HUES48 (cell line): ENCODE measurements at regions not wholly inside any gene's neighbourhood (a gene's known extent, or its start where the extent isn't known, plus 50 kb on each side); places are given as distances from the start of the nearest gene placed in this dataset.

Experiments used
- H3K27ac ChIP-seq: one replicate; pipeline ENCODE4 v1.7.0; 2013; ENCODE audit warnings: low read depth, low read length, inconsistent platforms
- H3K27me3 ChIP-seq: 2 replicates; pipeline ENCODE4 v1.6.1; 2013; ENCODE audit warnings: mild to moderate bottlenecking, low read length; ENCODE audit not compliant: control insufficient read depth, insufficient read depth
- H3K36me3 ChIP-seq: 2 replicates; pipeline ENCODE4 v1.6.1; 2013; ENCODE audit warnings: low read length; ENCODE audit not compliant: control insufficient read depth, insufficient read depth
- H3K4me1 ChIP-seq: 2 replicates; pipeline ENCODE4 v1.6.1; 2013; ENCODE audit warnings: mild to moderate bottlenecking, low read length; ENCODE audit not compliant: control insufficient read depth, insufficient read depth
- H3K4me3 ChIP-seq: 2 replicates; pipeline ENCODE4 v1.5.1; 2013; ENCODE audit warnings: mild to moderate bottlenecking, low read depth, low read length
- H3K9ac ChIP-seq: 2 replicates; pipeline ENCODE4 v1.6.1; 2013; ENCODE audit warnings: mild to moderate bottlenecking, low read depth, low read length, moderate library complexity
- H3K9me3 ChIP-seq: 2 replicates; pipeline ENCODE4 v1.6.1; 2013; ENCODE audit warnings: low read length; ENCODE audit not compliant: control insufficient read depth, insufficient read depth

DNA sequence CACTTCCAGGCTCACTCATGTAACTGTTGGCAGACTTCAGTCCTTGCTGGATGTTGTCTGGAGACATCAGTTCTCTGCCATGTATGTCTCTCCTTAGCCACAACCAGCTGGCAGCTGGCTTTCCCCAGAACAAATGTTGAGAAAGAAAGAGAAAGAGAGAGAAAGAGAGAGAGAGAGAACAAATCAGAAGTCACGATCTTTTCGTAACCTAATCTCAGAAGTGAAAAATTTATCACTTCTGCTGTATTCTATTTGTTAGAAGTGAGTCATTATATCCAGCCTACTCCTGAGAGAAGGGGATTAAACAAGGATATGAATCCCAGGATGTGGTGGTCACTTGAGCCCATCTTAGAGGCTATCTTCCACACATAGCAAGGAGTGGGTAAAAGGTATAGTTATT is 101.2 kb downstream of the BTG1 start:
- Histone ChIP-seq H3K9ac (no peak overlapping the region), H3K4me1 (no peaks in the 10 kb centered on the region), H3K27ac (no peak overlapping the region), H3K36me3 (no peaks in the 10 kb centered on the region), H3K4me3 (no peak overlapping the region), H3K9me3 (no peaks in the 10 kb centered on the region), H3K27me3 (no peaks in the 10 kb centered on the region)

DNA sequence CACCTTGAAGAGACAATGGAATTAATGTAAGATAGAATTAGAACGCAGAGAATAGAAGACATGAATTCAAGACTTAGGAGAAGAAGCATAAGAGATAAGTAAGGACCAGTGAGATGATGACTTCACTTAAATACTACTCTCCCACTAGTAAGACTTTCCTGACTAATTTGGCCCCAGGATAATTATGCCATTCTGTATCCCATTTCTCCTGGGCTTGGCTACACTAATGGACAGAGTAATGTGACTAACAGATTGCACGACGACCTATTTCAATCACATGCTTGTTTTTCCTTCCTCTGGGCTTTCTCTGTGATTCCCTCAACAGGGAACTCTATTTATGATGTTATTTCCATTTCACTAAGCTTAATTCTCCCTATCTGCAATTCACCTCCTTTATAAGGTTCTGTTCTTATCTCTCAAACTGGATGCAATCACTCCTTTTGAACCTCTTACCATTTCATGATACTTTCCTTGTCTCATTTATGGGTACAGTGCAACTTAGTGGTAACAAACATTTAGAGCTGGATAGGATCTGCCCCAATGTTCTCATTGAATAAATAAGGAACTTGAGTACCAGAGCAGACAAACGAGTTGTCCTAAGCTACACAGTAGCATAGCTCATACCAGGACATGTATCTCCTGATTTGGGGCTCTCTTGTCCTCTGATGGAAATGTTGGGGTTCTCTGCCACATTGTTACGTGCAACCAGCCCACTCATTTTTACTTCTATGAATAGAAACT is 102.7 kb downstream of the BTG1 start:
- H3K4me1 ChIP-seq, result peaks cover 12% of the 10 kb centered on the region
- H3K9ac ChIP-seq, result no peak overlapping the region
- no peak overlapping the region for H3K27ac ChIP-seq
- no peaks in the 10 kb centered on the region for H3K36me3 ChIP-seq
- no peak overlapping the region for H3K4me3 ChIP-seq
- H3K27me3 ChIP-seq, result no peaks in the 10 kb centered on the region
- no peaks in the 10 kb centered on the region for H3K9me3 ChIP-seq

- Histone ChIP-seq H3K4me1 (peaks cover 12% of the 10 kb centered on the region), H3K36me3 (no peaks in the 10 kb centered on the region), H3K4me3 (no peak overlapping the region), H3K27ac (no peak overlapping the region), H3K9me3 (no peaks in the 10 kb centered on the region), H3K27me3 (no peaks in the 10 kb centered on the region), H3K9ac (no peak overlapping the region)
Observed at GRCh38 chr12:92041742-92042141, 103.9 kb downstream of the BTG1 start.

- no peaks in the 10 kb centered on the region for H3K36me3 ChIP-seq
- H3K4me1 ChIP-seq, result peaks cover 24% of the 10 kb centered on the region
- no peak overlapping the region for H3K9ac ChIP-seq
- no peaks in the 10 kb centered on the region for H3K9me3 ChIP-seq
- H3K4me3 ChIP-seq, result no peak overlapping the region
- H3K27ac ChIP-seq, result no peak overlapping the region
- no peaks in the 10 kb centered on the region for H3K27me3 ChIP-seq
Observed at GRCh38 chr12:92039046-92039445, 106.6 kb downstream of the BTG1 start.

DNA sequence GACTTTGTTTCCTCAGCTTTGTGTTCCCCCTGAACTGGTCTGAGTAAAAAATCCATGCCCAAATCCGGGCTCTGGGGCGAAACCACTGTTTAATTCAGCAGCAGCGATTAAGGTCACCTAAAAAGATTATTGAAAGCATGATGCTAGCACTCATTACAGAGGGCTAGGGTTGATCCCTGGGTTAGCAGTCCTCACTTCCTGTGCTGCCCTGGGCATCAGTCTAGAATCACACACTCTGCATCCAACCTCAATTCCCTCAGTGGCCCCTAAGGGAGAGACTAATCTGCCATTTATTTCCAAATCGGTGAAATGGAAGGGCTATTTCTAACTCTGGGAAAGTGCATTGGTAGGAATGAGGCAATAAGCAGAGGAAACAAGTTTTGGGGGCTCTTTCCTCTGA is 107.2 kb downstream of the BTG1 start:
- Histone ChIP-seq H3K4me1 (peaks cover 24% of the 10 kb centered on the region), H3K4me3 (no peak overlapping the region), H3K27ac (no peak overlapping the region), H3K27me3 (no peaks in the 10 kb centered on the region), H3K36me3 (no peaks in the 10 kb centered on the region), H3K9me3 (no peaks in the 10 kb centered on the region), H3K9ac (no peak overlapping the region)

DNA sequence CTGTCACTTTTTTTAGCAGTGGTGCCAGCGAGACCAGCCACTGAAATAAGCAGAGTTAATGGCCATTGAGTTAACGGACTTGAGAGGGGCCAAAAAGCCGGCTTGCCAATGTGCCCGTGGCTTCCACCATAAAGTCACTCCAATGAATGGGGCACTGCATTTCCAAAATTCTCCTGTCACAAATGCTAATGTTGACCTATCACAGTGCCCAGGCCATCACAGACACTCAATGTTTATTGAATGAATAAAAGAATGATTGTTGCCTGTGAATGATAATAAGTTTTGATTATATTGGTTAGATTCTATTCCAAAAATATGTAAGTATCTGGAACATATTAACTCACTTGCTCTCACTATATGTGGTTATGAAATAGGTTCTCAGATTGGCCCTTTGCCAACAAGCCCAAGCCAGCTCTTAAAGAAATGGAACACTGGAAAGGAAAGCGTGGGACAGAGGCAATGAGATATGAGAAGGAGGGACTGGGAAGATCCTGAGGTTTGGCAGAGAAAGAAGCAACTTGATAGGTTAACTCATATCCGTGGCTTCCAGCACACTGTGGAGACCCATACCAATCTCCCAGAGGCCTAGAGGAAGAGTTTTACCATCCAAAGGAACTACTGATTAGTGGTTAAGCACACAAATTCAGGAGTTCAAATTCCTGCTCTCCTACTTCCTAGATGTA is 108.7 kb downstream of the BTG1 start:
- Histone ChIP-seq H3K9ac (no peak overlapping the region), H3K27ac (no peak overlapping the region), H3K9me3 (no peaks in the 10 kb centered on the region), H3K27me3 (no peaks in the 10 kb centered on the region), H3K4me1 (peaks cover 24% of the 10 kb centered on the region), H3K4me3 (no peak overlapping the region), H3K36me3 (no peaks in the 10 kb centered on the region)

- Histone ChIP-seq H3K4me3 (no peak overlapping the region), H3K9me3 (no peaks in the 10 kb centered on the region), H3K27ac (no peak overlapping the region), H3K4me1 (peaks cover 24% of the 10 kb centered on the region), H3K27me3 (no peaks in the 10 kb centered on the region), H3K36me3 (no peaks in the 10 kb centered on the region), H3K9ac (no peak overlapping the region)
Observed at GRCh38 chr12:92036061-92036620, 109.5 kb downstream of the BTG1 start.

- H3K9ac ChIP-seq, result no peak overlapping the region
- H3K4me3 ChIP-seq, result no peak overlapping the region
- H3K36me3 ChIP-seq, result no peaks in the 10 kb centered on the region
- H3K9me3 ChIP-seq, result no peaks in the 10 kb centered on the region
- H3K27ac ChIP-seq, result no peak overlapping the region
- peaks cover 24% of the 10 kb centered on the region for H3K4me1 ChIP-seq
- H3K27me3 ChIP-seq, result no peaks in the 10 kb centered on the region
Observed at GRCh38 chr12:92035477-92035876, 110.2 kb downstream of the BTG1 start.

DNA sequence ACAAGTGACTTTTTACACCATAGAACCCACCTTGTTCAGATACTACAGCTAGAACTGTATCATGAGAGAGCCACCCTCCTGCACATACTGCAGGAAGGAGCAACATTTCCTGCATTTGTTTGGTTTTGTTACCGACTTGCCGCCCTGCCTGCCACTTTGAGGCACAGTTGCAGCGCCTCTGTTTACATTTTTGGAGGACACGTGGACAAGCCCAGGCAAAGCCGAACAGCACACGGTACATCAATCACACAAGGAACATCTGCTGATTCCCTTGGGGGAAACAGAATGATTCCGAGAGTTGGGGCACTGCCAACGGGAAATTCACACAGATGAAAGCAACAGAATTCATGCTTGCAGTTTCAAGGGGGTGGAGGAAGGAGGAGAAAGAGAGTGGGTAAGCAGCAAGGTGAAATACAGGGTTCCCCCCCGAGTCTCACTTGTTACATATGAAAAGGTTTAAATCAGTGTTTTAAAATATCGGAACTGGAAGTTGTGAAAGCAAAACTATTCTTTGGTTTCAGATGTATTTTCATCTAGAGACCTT is 110.7 kb downstream of the BTG1 start:
- H3K9ac ChIP-seq, result no peak overlapping the region
- H3K27ac ChIP-seq, result no peak overlapping the region
- no peak overlapping the region for H3K4me3 ChIP-seq
- peaks cover 24% of the 10 kb centered on the region for H3K4me1 ChIP-seq
- no peaks in the 10 kb centered on the region for H3K36me3 ChIP-seq
- no peaks in the 10 kb centered on the region for H3K9me3 ChIP-seq
- no peaks in the 10 kb centered on the region for H3K27me3 ChIP-seq

DNA sequence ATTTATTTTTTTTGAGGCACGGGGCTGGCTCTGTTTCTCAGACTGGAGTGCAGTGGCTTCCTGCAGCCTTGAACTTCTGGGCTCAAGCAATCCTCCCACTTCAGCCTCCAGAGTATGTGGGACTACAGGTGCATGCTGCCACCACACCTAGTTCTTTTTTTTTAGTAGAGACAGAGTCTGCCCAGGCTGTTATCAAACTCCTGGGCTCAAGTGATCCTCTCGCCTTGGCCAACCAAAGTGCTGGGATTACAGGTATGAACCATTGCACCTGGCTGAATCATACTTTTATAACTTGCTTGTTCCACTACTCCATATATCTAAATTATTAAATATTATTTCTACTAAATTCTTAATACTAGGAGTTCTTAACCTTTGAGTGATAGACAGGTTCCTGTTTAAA is 111.6 kb downstream of the BTG1 start:
- H3K4me3 ChIP-seq, result no peak overlapping the region
- no peak overlapping the region for H3K9ac ChIP-seq
- H3K27me3 ChIP-seq, result no peaks in the 10 kb centered on the region
- no peak overlapping the region for H3K27ac ChIP-seq
- H3K9me3 ChIP-seq, result no peaks in the 10 kb centered on the region
- no peaks in the 10 kb centered on the region for H3K36me3 ChIP-seq
- H3K4me1 ChIP-seq, result peaks cover 22% of the 10 kb centered on the region

GRCh38 chr12:92032965-92033364 is 112.7 kb downstream of the BTG1 start:
- no peak overlapping the region for H3K27ac ChIP-seq
- H3K27me3 ChIP-seq, result no peaks in the 10 kb centered on the region
- H3K9me3 ChIP-seq, result no peaks in the 10 kb centered on the region
- no peaks in the 10 kb centered on the region for H3K36me3 ChIP-seq
- H3K9ac ChIP-seq, result no peak overlapping the region
- no peak overlapping the region for H3K4me3 ChIP-seq
- peaks cover 12% of the 10 kb centered on the region for H3K4me1 ChIP-seq
